ENCODE measurements at regions not wholly inside any gene's neighbourhood (a gene's known extent, or its start where the extent isn't known, plus 50 kb on each side); places are given as distances from the start of the nearest gene placed in this dataset.

DNA sequence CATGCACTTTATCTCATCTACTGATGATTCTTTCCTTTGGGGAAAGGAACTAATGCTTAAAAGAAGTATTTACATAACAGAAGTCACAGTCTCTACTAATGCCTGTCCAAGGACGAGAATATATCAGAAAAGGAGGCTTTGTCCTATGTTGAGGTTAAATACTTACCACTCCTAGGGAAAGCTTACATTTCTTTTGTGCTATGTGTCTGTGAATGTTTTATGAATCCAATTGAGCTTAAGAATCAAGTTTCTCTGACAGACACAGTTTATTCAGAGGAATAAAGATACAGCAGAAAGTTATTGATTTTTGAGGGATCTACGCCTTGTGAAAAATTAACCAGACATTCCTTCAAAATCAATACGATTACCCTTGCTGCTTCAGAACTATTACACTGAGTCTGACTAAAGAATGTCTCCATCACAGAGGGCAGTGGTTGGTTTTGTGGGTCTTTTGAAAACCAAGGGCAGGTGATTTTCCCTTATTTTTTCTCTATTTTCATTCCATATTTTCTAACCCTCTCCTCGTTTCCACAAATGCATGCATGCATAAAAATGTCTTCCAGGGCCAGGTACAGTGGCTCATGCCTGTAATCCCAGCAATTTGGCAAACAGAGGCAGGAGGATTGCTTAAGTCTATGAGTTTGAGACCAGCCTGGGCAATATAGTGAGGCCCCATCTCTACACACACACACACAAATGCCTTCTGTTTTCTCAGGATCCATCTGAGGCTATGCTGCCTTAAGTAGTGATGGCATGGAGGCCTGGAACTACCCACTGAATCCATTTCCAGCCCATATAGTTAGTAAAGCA is 1095.1 kb downstream of the GALC start:
- no peak overlapping the region for H3K27ac Mint-ChIP-seq
- TF ChIP-seq, protein P1, sequence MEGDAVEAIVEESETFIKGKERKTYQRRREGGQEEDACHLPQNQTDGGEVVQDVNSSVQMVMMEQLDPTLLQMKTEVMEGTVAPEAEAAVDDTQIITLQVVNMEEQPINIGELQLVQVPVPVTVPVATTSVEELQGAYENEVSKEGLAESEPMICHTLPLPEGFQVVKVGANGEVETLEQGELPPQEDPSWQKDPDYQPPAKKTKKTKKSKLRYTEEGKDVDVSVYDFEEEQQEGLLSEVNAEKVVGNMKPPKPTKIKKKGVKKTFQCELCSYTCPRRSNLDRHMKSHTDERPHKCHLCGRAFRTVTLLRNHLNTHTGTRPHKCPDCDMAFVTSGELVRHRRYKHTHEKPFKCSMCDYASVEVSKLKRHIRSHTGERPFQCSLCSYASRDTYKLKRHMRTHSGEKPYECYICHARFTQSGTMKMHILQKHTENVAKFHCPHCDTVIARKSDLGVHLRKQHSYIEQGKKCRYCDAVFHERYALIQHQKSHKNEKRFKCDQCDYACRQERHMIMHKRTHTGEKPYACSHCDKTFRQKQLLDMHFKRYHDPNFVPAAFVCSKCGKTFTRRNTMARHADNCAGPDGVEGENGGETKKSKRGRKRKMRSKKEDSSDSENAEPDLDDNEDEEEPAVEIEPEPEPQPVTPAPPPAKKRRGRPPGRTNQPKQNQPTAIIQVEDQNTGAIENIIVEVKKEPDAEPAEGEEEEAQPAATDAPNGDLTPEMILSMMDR (IDR thresholded peaks at IDR 0.05) = no peak
- Histone ChIP-seq H3K36me3 (ENCODE audit: control insufficient read depth, insufficient read depth, low read length) (no peaks in the 10 kb centered on the region), H3K27me3 (ENCODE audit: control insufficient read depth, insufficient read depth, low read length) (no peaks in the 10 kb centered on the region), H3K4me3 (ENCODE audit: low read length) (no peak overlapping the region), H3K4me1 (ENCODE audit: control insufficient read depth, insufficient read depth, low read length) (no peaks in the 10 kb centered on the region), H3K9me3 (ENCODE audit: control insufficient read depth, insufficient read depth, low read length) (no peaks in the 10 kb centered on the region), H3K27ac (ENCODE audit: low read length) (no peak overlapping the region)
- H3K27me3 Mint-ChIP-seq (ENCODE audit: low read depth in 2 of 2) = no peaks in the 10 kb centered on the region
- no peak for DNase-seq
- no peak for ATAC-seq
- H3K4me1 Mint-ChIP-seq = no peaks in the 10 kb centered on the region
- intact Hi-C loops (cut with micrococcal nuclease) = no loop called here
- H3K9me3 Mint-ChIP-seq = peaks cover 0 to 2% of the 10 kb centered on the region in 2 donors
- no peak overlapping the region for H3K4me3 Mint-ChIP-seq
- no peaks in the 10 kb centered on the region for H3K36me3 Mint-ChIP-seq
- WGBS (ENCODE audit: insufficient coverage) = 38% methylated on average over 1 of the region's 4 CpGs

DNA sequence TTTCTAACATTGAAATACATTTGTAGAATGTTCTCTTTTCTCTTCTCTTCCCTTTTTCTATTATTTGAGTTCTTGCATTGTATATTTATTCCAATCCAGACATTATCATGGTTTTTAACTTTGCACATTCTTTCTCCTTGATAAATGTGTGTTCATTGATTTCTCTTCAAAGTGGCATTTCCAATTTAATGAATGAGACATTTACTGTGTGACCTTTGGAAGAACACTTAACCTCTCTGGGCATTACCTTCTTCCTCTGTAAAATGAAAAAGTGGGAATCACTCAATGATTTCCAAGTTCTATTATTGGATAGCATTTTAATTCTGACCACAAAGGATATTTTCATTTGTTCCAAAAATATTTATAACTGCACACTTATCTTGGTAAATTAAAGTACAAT is 1095.8 kb downstream of the GALC start:
- H3K9me3 ChIP-seq (ENCODE audit: control insufficient read depth, insufficient read depth, low read length) = no peaks in the 10 kb centered on the region
- ATAC-seq (no peak), DNase-seq (no peak)
- no peak overlapping the region for H3K4me3 Mint-ChIP-seq
- no peak overlapping the region for H3K4me3 ChIP-seq (ENCODE audit: low read length)
- H3K27me3 Mint-ChIP-seq (ENCODE audit: low read depth in 2 of 2) = no peaks in the 10 kb centered on the region
- no peaks in the 10 kb centered on the region for H3K4me1 Mint-ChIP-seq
- no peaks in the 10 kb centered on the region for H3K4me1 ChIP-seq (ENCODE audit: control insufficient read depth, insufficient read depth, low read length)
- peaks cover 0 to 2% of the 10 kb centered on the region in 2 donors for H3K9me3 Mint-ChIP-seq
- no peaks in the 10 kb centered on the region for H3K36me3 Mint-ChIP-seq
- no peaks in the 10 kb centered on the region for H3K27me3 ChIP-seq (ENCODE audit: control insufficient read depth, insufficient read depth, low read length)
- H3K27ac ChIP-seq (ENCODE audit: low read length) = no peak overlapping the region
- intact Hi-C loops (cut with micrococcal nuclease) = no loop called here
- H3K36me3 ChIP-seq (ENCODE audit: control insufficient read depth, insufficient read depth, low read length) = no peaks in the 10 kb centered on the region
- no peak overlapping the region for H3K27ac Mint-ChIP-seq
- TF ChIP-seq, protein P1 (IDR thresholded peaks at IDR 0.05) = no peak

DNA sequence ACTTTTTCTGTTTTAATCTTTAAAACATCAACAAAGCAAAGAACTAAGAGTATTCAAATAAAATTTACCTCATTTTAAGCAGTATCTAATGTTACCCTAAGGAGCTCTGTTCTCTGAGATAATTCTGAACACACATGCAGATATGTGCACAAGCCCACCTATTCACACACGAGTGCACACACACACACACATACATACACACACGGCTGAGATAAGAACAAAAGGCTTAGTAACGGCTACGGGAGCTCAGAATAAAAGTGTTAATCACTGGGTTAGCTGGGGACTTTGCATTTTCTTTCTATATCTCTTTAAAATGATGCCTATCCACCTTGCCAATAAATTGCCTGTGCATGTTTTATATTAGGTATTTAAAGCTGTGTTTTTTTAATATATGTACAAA is 1096.3 kb downstream of the GALC start:
- Mint-ChIP-seq H3K27me3 (ENCODE audit: low read depth in 2 of 2) (no peaks in the 10 kb centered on the region), H3K36me3 (no peaks in the 10 kb centered on the region), H3K27ac (no peak overlapping the region), H3K9me3 (peaks cover 0 to 2% of the 10 kb centered on the region in 2 donors), H3K4me3 (no peak overlapping the region), H3K4me1 (no peaks in the 10 kb centered on the region)
- Histone ChIP-seq H3K27me3 (ENCODE audit: control insufficient read depth, insufficient read depth, low read length) (no peaks in the 10 kb centered on the region), H3K36me3 (ENCODE audit: control insufficient read depth, insufficient read depth, low read length) (no peaks in the 10 kb centered on the region), H3K27ac (ENCODE audit: low read length) (no peak overlapping the region), H3K4me1 (ENCODE audit: control insufficient read depth, insufficient read depth, low read length) (no peaks in the 10 kb centered on the region), H3K9me3 (ENCODE audit: control insufficient read depth, insufficient read depth, low read length) (no peaks in the 10 kb centered on the region), H3K4me3 (ENCODE audit: low read length) (no peak overlapping the region)
- TF ChIP-seq, protein P1 (IDR thresholded peaks at IDR 0.05) = no peak
- ATAC-seq (no peak), DNase-seq (no peak)
- intact Hi-C loops (cut with micrococcal nuclease) = no loop called here
- 88% methylated on average over 4 of the region's 4 CpGs for WGBS (ENCODE audit: insufficient coverage)
